ENCODE measurements at regions not wholly inside any gene's neighbourhood (a gene's known extent, or its start where the extent isn't known, plus 50 kb on each side); places are given as distances from the start of the nearest gene placed in this dataset.

DNA sequence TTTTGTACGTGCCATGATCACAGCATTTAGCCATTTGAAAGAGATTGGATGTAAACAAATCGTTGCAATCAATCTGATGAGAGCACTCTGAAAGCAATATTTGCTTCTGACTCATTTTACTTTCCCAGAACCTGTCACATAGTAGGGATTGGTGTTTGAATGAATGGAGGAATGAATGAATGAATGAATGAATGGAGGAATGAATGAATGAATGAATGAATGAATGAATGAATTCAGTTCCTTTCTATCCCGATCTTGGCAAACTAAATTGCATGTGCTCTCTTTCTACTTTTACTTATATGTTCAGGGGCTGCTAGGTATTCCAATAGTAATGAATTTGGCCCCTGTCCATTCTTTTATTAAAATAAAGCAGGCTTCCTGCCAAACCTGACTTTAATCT is 1091.7 kb upstream of the CELF2 start:
- TF ChIP-seq, protein P1, sequence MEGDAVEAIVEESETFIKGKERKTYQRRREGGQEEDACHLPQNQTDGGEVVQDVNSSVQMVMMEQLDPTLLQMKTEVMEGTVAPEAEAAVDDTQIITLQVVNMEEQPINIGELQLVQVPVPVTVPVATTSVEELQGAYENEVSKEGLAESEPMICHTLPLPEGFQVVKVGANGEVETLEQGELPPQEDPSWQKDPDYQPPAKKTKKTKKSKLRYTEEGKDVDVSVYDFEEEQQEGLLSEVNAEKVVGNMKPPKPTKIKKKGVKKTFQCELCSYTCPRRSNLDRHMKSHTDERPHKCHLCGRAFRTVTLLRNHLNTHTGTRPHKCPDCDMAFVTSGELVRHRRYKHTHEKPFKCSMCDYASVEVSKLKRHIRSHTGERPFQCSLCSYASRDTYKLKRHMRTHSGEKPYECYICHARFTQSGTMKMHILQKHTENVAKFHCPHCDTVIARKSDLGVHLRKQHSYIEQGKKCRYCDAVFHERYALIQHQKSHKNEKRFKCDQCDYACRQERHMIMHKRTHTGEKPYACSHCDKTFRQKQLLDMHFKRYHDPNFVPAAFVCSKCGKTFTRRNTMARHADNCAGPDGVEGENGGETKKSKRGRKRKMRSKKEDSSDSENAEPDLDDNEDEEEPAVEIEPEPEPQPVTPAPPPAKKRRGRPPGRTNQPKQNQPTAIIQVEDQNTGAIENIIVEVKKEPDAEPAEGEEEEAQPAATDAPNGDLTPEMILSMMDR (optimal IDR thresholded peaks at IDR 0.05 in 1 of 3, IDR thresholded peaks at IDR 0.05 in 1 of 3, conservative IDR thresholded peaks at IDR 0.05 in 1 of 3; ENCODE audit: extremely low read depth in 1 of 3, insufficient read depth in 2 of 3, low read length in 3 of 3), result no peak
- TF ChIP-seq EZH2 (IDR thresholded peaks at IDR 0.05; ENCODE audit: low read length), result no peak
